ENCODE measurements at regions not wholly inside any gene's neighbourhood (a gene's known extent, or its start where the extent isn't known, plus 50 kb on each side); places are given as distances from the start of the nearest gene placed in this dataset.
"Not testable (repeated sequence)": the region's sequence is repeated elsewhere in the genome, so short reads cannot be mapped to it uniquely, and the experiment has no call there.

DNA sequence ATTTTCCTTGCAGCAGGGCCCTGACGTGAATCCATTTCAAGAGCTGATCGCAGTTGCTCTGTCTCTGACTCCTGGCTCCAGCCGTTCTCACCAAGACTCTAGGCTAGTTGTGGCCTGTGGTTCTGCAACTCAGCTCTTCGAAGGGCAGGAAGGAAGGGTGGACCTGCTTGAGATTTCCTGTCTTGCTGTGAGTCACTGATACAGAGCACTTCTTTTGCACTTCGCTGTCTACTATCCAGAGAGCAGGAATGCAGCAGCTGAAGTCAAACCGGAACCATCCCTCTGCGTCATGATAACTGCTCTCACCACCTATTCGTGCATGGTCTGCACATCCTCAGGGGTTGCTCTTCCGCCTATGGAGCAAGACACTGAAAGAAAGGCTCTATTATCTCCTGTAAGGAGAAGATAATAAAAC lies 59.7 kb downstream of the RAP2B start:
- H3K4me1 ChIP-seq (ENCODE audit: control insufficient read depth, insufficient read depth, low read length): no peaks in the 10 kb centered on the region
- H3K27ac ChIP-seq (ENCODE audit: insufficient read depth, low read depth, low read length, poor library complexity, severe bottlenecking): no peak overlapping the region

DNA sequence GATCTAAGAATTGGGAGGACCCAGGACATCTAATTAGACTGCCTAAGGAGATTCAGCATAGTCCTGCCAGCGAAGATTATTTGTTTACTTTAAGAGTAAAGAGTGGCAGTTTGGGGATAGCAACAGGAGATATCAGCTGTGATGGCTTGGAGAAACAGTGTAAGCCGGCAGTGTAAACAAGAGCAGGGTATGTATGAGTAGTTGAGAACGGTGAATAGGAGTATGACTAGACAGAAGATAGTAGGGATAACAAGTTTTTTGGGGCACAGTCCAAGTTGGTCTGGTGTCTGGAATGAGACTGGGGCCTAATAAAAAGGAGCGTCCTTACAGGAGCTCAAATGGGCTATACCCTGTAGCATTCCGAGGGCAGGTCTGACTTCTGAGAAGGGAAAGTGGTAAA lies 64.9 kb downstream of the RAP2B start:
- 86 to 90% methylated on average over 5 of the region's 5 CpGs for WGBS, 2 experiments
- H3K4me3 ChIP-seq (ENCODE audit: insufficient read depth, low read depth, low read length); H3K27ac ChIP-seq (ENCODE audit: insufficient read depth, low read depth, low read length, poor library complexity, severe bottlenecking); H3K36me3 ChIP-seq (ENCODE audit: control insufficient read depth, insufficient read depth, low read length); H3K27me3 ChIP-seq (ENCODE audit: control insufficient read depth, insufficient read depth, low read length, poor library complexity, severe bottlenecking); H3K4me1 ChIP-seq (ENCODE audit: control insufficient read depth, insufficient read depth, low read length); H3K9me3 ChIP-seq (ENCODE audit: control insufficient read depth, low read length): not testable (repeated sequence)

More for the DNA sequence above, 59.7 kb downstream of the RAP2B start:
- 86 to 89% methylated on average over 8 of the region's 9 CpGs for WGBS, 2 experiments
- no peaks in the 10 kb centered on the region for H3K9me3 ChIP-seq (ENCODE audit: control insufficient read depth, low read length)
- H3K36me3 ChIP-seq (ENCODE audit: control insufficient read depth, insufficient read depth, low read length): no peaks in the 10 kb centered on the region
- no peaks in the 10 kb centered on the region for H3K27me3 ChIP-seq (ENCODE audit: control insufficient read depth, insufficient read depth, low read length, poor library complexity, severe bottlenecking)
- no peak overlapping the region for H3K4me3 ChIP-seq (ENCODE audit: insufficient read depth, low read depth, low read length)

DNA sequence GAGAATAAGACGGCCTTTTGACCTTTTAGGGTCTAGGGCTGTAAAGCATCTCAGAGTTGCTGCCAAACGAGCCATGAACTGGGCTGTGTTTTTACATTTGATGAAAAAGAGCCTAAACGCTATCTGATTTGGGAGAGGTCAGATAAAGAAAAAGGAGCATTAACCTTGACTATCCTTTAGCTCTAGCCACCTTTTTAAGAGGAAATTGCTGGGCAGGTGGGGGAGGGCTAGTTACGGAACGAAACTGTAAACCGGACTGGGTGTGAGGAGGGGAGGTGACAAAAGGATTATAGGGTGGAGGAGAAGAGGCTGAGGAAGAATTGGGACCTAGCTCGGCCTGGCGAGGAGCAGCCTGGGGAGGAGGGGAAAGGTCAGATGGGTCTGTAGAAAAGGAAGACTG lies 68.4 kb downstream of the RAP2B start:
- not testable (repeated sequence) for H3K27me3 ChIP-seq (ENCODE audit: control insufficient read depth, insufficient read depth, low read length, poor library complexity, severe bottlenecking); H3K27ac ChIP-seq (ENCODE audit: insufficient read depth, low read depth, low read length, poor library complexity, severe bottlenecking); H3K9me3 ChIP-seq (ENCODE audit: control insufficient read depth, low read length); H3K4me3 ChIP-seq (ENCODE audit: insufficient read depth, low read depth, low read length); H3K36me3 ChIP-seq (ENCODE audit: control insufficient read depth, insufficient read depth, low read length); H3K4me1 ChIP-seq (ENCODE audit: control insufficient read depth, insufficient read depth, low read length)
- WGBS, 2 experiments: 84 to 85% methylated on average over 8 of the region's 8 CpGs

DNA sequence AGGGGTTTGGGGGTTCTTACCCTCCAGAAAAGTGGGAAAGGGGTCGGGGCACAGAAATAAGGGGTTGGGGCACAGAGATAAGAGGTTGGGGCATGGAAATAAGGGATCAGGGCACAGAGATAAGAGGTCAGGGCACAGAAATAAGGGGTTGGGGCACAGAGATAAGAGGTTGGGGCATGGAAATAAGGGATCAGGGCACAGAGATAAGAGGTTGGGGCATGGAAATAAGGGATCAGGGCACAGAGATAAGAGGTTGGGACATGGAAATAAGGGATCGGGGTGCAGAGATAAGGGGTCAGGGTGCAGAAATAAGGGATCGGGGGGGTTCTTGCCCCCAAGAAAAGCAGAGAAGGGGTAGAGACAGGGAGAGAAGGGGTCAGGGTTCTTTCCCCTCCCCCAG lies 69.2 kb downstream of the RAP2B start:
- WGBS, 2 experiments: 94% methylated on average over 3 of the region's 3 CpGs
- H3K9me3 ChIP-seq (ENCODE audit: control insufficient read depth, low read length); H3K4me3 ChIP-seq (ENCODE audit: insufficient read depth, low read depth, low read length); H3K36me3 ChIP-seq (ENCODE audit: control insufficient read depth, insufficient read depth, low read length); H3K4me1 ChIP-seq (ENCODE audit: control insufficient read depth, insufficient read depth, low read length); H3K27me3 ChIP-seq (ENCODE audit: control insufficient read depth, insufficient read depth, low read length, poor library complexity, severe bottlenecking); H3K27ac ChIP-seq (ENCODE audit: insufficient read depth, low read depth, low read length, poor library complexity, severe bottlenecking): not testable (repeated sequence)

DNA sequence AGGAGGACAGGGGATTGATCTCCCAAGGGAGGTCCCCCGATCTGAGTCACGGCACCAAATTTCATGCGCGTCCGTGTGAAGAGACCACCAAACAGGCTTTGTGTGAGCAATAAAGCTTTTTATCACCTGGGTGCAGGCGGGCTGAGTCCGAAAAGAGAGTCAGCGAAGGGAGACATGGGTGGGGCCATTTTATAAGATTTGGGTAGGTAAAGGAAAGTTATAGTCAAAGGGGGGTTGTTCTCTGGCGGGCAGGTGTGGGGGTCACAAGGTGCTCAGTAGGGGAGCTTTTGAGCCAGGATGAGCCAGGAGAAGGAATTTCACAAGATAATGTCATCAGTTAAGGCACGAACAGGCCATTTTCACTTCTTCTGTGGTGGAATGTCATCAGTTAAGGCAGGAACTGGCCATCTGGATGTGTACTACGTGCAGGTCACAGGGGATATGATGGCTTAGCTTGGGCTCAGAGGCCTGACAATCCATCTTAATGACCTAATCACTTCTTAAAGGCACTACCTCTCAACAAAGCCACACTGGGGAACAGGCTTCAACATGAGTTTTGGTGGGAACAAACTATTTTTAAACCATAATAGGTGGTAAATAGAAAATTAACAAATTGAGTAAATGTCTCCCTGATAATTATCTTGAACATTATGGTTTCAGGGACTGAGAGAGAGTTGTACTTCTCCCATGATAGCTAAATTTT lies 70.2 kb downstream of the RAP2B start:
- H3K36me3 ChIP-seq (ENCODE audit: control insufficient read depth, insufficient read depth, low read length); H3K27ac ChIP-seq (ENCODE audit: insufficient read depth, low read depth, low read length, poor library complexity, severe bottlenecking); H3K4me3 ChIP-seq (ENCODE audit: insufficient read depth, low read depth, low read length); H3K27me3 ChIP-seq (ENCODE audit: control insufficient read depth, insufficient read depth, low read length, poor library complexity, severe bottlenecking); H3K9me3 ChIP-seq (ENCODE audit: control insufficient read depth, low read length); H3K4me1 ChIP-seq (ENCODE audit: control insufficient read depth, insufficient read depth, low read length): not testable (repeated sequence)
- 92% methylated on average over 8 to 11 of the region's 11 CpGs for WGBS, 2 experiments

DNA sequence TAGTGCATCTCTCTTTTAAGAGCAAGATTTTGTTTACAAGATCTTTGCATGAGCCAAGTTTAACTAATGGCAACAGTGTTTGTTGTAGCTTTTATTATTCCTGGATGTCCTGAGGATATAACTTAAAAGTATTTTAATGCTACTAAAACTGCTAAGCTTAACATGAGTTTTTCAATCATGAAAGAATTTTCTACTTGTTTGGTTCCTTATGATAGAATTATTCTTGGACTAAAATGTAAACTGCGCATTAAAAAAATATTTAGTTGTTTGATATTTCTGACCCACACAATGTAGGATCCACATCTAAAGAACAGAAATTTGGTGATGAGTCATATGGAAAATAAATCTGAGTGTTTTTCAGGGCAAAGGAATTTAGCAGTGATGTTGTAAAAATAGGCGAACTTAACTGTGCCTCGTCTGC lies 70.8 kb downstream of the RAP2B start:
- no peak overlapping the region for H3K4me3 ChIP-seq (ENCODE audit: insufficient read depth, low read depth, low read length)
- no peaks in the 10 kb centered on the region for H3K9me3 ChIP-seq (ENCODE audit: control insufficient read depth, low read length)
- H3K27ac ChIP-seq (ENCODE audit: insufficient read depth, low read depth, low read length, poor library complexity, severe bottlenecking): no peak overlapping the region
- H3K27me3 ChIP-seq (ENCODE audit: control insufficient read depth, insufficient read depth, low read length, poor library complexity, severe bottlenecking): no peaks in the 10 kb centered on the region
- no peaks in the 10 kb centered on the region for H3K4me1 ChIP-seq (ENCODE audit: control insufficient read depth, insufficient read depth, low read length)
- H3K36me3 ChIP-seq (ENCODE audit: control insufficient read depth, insufficient read depth, low read length): no peaks in the 10 kb centered on the region
- WGBS, 2 experiments: 100% methylated on average over 1 of the region's 3 CpGs; no CpG with 5 or more reads in 1 of the 2 experiments

DNA sequence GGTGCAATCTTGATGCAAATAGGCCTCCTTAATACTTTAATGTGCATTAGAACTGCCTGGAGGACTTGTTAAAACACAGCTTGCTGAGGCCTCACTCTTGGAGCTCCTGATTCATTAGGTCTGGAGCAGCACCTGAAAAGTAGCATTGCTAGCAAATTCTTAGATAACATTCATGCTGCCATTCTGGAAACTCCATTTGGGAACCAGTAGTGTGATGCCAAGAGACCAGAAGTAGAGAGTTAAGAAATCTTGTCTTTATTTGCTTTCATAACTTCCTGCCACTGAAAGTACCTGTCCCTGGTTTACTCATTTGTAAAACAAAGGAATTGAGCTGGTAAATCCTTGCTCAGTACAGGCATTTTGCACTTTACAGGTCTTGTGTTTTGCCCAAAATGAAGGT lies 72.0 kb downstream of the RAP2B start:
- Histone ChIP-seq H3K36me3 (ENCODE audit: control insufficient read depth, insufficient read depth, low read length) (no peaks in the 10 kb centered on the region), H3K4me3 (ENCODE audit: insufficient read depth, low read depth, low read length) (no peak overlapping the region), H3K4me1 (ENCODE audit: control insufficient read depth, insufficient read depth, low read length) (no peaks in the 10 kb centered on the region), H3K27ac (ENCODE audit: insufficient read depth, low read depth, low read length, poor library complexity, severe bottlenecking) (no peak overlapping the region), H3K9me3 (ENCODE audit: control insufficient read depth, low read length) (no peaks in the 10 kb centered on the region), H3K27me3 (ENCODE audit: control insufficient read depth, insufficient read depth, low read length, poor library complexity, severe bottlenecking) (no peaks in the 10 kb centered on the region)

DNA sequence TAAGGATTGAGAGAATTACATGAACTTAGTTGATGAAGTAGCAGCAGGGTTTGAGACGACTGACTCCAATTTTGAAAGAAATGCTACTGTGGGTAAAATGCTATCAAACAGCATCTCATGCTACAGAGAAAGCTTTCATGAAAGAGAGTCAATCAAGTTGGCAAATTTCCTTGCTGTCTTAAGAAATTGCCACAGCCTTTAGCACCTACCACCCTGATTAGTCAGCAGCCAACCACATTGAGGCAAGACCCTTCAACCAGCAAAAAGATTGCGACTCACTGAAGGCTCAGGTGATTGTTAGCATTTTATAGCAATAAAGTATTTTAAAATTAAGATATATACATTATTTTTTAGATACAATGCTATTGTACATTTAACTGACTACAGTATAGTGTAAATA lies 80.9 kb downstream of the RAP2B start:
- Histone ChIP-seq H3K27ac (ENCODE audit: insufficient read depth, low read depth, low read length, poor library complexity, severe bottlenecking) (no peak overlapping the region), H3K27me3 (ENCODE audit: control insufficient read depth, insufficient read depth, low read length, poor library complexity, severe bottlenecking) (no peaks in the 10 kb centered on the region), H3K4me1 (ENCODE audit: control insufficient read depth, insufficient read depth, low read length) (no peaks in the 10 kb centered on the region), H3K36me3 (ENCODE audit: control insufficient read depth, insufficient read depth, low read length) (no peaks in the 10 kb centered on the region), H3K4me3 (ENCODE audit: insufficient read depth, low read depth, low read length) (no peak overlapping the region), H3K9me3 (ENCODE audit: control insufficient read depth, low read length) (no peaks in the 10 kb centered on the region)
- 84 to 97% methylated on average over 1 of the region's 2 CpGs for WGBS, 2 experiments

DNA sequence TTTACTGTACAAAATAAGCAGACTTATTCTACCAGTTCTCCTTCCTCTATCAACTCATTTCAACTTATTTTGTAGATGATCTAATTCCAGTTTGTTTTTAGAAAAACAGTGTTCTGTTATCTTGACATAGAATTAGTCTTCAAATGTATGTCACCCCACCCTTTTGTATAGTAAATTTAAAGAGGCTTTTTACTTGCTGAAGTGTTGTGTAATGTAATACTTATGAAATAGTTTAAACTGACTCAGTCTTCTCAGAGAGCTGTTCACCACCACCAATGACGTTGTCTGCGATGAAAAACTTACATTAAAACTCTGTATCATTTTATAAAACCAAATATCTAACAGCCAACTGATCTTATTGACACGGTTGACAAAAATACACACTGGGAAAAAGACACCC lies 82.9 kb downstream of the RAP2B start:
- no peaks in the 10 kb centered on the region for H3K36me3 ChIP-seq (ENCODE audit: control insufficient read depth, insufficient read depth, low read length)
- H3K9me3 ChIP-seq (ENCODE audit: control insufficient read depth, low read length): no peaks in the 10 kb centered on the region
- 87 to 100% methylated on average over 2 to 3 of the region's 3 CpGs for WGBS, 2 experiments
- H3K27me3 ChIP-seq (ENCODE audit: control insufficient read depth, insufficient read depth, low read length, poor library complexity, severe bottlenecking): no peaks in the 10 kb centered on the region
- H3K27ac ChIP-seq (ENCODE audit: insufficient read depth, low read depth, low read length, poor library complexity, severe bottlenecking): no peak overlapping the region
- no peaks in the 10 kb centered on the region for H3K4me1 ChIP-seq (ENCODE audit: control insufficient read depth, insufficient read depth, low read length)
- H3K4me3 ChIP-seq (ENCODE audit: insufficient read depth, low read depth, low read length): no peak overlapping the region

DNA sequence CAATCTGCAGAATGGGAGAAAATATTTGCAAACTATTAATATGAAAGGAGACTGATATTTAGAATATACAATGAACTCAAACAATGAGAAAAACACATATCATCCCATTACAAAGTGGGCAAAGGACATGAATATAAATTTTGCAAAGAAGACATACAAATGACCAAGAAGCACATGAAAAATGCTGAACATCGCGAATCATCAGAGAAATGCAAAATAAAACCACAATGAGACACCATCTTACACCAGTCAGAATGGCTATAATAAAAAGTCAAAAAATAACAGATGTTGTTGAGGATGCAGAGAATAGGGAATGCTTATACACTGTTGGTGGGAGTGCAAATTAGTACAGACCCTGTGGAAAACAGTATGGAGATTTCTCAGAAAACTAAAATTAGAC lies 83.6 kb downstream of the RAP2B start:
- no peaks in the 10 kb centered on the region for H3K9me3 ChIP-seq (ENCODE audit: control insufficient read depth, low read length)
- no peak overlapping the region for H3K27ac ChIP-seq (ENCODE audit: insufficient read depth, low read depth, low read length, poor library complexity, severe bottlenecking)
- H3K27me3 ChIP-seq (ENCODE audit: control insufficient read depth, insufficient read depth, low read length, poor library complexity, severe bottlenecking): no peaks in the 10 kb centered on the region
- 60 to 100% methylated on average over 2 of the region's 2 CpGs for WGBS, 2 experiments
- H3K4me3 ChIP-seq (ENCODE audit: insufficient read depth, low read depth, low read length): no peak overlapping the region
- no peaks in the 10 kb centered on the region for H3K4me1 ChIP-seq (ENCODE audit: control insufficient read depth, insufficient read depth, low read length)
- H3K36me3 ChIP-seq (ENCODE audit: control insufficient read depth, insufficient read depth, low read length): no peaks in the 10 kb centered on the region

DNA sequence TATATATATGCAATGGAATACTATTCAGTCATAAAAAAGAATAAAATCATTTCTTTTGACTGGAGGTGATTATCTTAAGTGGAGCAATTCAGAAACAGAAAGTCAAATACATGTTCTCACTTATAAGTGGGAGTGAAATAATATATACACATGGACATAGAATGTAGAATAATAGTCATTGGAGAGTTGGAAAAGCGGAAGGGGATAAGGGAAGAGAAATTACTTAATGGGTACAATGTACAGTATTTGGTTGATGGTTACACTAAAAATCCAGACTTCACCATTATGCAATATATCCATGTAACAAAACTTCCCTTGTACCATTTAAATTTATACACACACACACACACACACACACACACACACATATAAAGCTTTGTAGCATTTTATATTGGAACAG lies 84.3 kb downstream of the RAP2B start:
- Histone ChIP-seq H3K4me1 (ENCODE audit: control insufficient read depth, insufficient read depth, low read length) (no peaks in the 10 kb centered on the region), H3K4me3 (ENCODE audit: insufficient read depth, low read depth, low read length) (no peak overlapping the region), H3K27me3 (ENCODE audit: control insufficient read depth, insufficient read depth, low read length, poor library complexity, severe bottlenecking) (no peaks in the 10 kb centered on the region), H3K27ac (ENCODE audit: insufficient read depth, low read depth, low read length, poor library complexity, severe bottlenecking) (no peak overlapping the region), H3K9me3 (ENCODE audit: control insufficient read depth, low read length) (no peaks in the 10 kb centered on the region), H3K36me3 (ENCODE audit: control insufficient read depth, insufficient read depth, low read length) (no peaks in the 10 kb centered on the region)
- WGBS, 2 experiments: 67% methylated on average over 1 of the region's 1 CpG; no CpG with 5 or more reads in 1 of the 2 experiments
